Colonic mucosa (tissue), 4 donors: ENCODE measurements at regions not wholly inside any gene's neighbourhood (a gene's known extent, or its start where the extent isn't known, plus 50 kb on each side); places are given as distances from the start of the nearest gene placed in this dataset.

Source experiments
- DNase-seq: peaks from one replicate; pipeline ENCODE4 v3.0.0-alpha.2; 2020
- H3K27ac ChIP-seq: fragments of 200-600 bp; one replicate; pipeline ENCODE4 v1.8.0; 2021
- H3K27me3 ChIP-seq: fragments of 200-600 bp; one replicate; pipeline ENCODE4 v1.8.0; 2021
- H3K36me3 ChIP-seq: fragments of 200-600 bp; one replicate; pipeline ENCODE4 v1.8.0; 2021
- H3K4me1 ChIP-seq: fragments of 200-600 bp; one replicate; pipeline ENCODE4 v1.8.0; 2021; ENCODE audit warnings: mild to moderate bottlenecking
- H3K4me3 ChIP-seq: fragments of 200-600 bp; one replicate; pipeline ENCODE4 v1.8.0; 2021
- H3K9ac ChIP-seq, 2 donors: one replicate each; pipeline ENCODE4 v1.7.0; 2013; ENCODE audit warnings: control low read depth in 2 of 2, low read depth in 2 of 2, low read length in 2 of 2
- H3K9me3 ChIP-seq: fragments of 200-600 bp; one replicate; pipeline ENCODE4 v1.8.0; 2021
- intact Hi-C: fragments of 100-400 bp; cut with DNase I; formaldehyde crosslinking; loops from one replicate; pipeline ENCODE4 v1.14.1; 2022
- TF ChIP-seq, protein P1 (sequence below): fragments of 200-600 bp; IDR thresholded peaks from one replicate; pipeline ENCODE4 v1.8.0; 2022; ENCODE audit warnings: antibody characterized with exemption, mild to moderate bottlenecking
- donor health status: healthy.
- donor health status: DM: no; HTN: no; CAD: no.
- donor health status: DM: no; HTN: no; CAD: no.

DNA sequence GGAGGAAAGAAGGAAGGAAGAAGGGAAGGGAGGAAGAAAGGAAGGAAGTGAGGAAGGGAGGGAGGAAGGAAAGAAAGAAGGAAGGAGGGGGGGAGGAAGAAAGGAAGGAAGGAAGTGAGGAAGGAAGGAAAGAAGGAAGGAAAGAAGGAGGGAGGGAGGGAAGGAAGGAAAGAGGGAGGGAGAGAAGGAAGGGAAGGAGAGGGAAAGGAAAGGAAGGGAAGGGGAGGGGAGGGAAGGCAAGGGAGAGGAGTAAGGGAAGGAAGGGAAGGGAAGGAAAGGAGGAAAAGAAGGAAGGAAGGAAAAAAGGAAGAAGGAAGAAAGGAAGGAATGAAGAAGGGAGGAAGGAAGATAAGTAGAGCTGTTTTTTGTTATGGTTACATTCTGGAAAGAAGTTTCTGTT lies 141.2 kb downstream of the LRRC3B start:
- H3K4me1 ChIP-seq, result no peaks in the 10 kb centered on the region
- TF ChIP-seq, protein P1, sequence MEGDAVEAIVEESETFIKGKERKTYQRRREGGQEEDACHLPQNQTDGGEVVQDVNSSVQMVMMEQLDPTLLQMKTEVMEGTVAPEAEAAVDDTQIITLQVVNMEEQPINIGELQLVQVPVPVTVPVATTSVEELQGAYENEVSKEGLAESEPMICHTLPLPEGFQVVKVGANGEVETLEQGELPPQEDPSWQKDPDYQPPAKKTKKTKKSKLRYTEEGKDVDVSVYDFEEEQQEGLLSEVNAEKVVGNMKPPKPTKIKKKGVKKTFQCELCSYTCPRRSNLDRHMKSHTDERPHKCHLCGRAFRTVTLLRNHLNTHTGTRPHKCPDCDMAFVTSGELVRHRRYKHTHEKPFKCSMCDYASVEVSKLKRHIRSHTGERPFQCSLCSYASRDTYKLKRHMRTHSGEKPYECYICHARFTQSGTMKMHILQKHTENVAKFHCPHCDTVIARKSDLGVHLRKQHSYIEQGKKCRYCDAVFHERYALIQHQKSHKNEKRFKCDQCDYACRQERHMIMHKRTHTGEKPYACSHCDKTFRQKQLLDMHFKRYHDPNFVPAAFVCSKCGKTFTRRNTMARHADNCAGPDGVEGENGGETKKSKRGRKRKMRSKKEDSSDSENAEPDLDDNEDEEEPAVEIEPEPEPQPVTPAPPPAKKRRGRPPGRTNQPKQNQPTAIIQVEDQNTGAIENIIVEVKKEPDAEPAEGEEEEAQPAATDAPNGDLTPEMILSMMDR, result no peak
- H3K4me3 ChIP-seq, result no peak overlapping the region
- H3K9ac ChIP-seq, result no peak overlapping the region
- no peaks in the 10 kb centered on the region for H3K9me3 ChIP-seq
- DNase-seq, result no peak
- H3K27ac ChIP-seq, result no peak overlapping the region
- no peaks in the 10 kb centered on the region for H3K27me3 ChIP-seq
- H3K36me3 ChIP-seq, result no peaks in the 10 kb centered on the region
- intact Hi-C loops, result no loop called here

DNA sequence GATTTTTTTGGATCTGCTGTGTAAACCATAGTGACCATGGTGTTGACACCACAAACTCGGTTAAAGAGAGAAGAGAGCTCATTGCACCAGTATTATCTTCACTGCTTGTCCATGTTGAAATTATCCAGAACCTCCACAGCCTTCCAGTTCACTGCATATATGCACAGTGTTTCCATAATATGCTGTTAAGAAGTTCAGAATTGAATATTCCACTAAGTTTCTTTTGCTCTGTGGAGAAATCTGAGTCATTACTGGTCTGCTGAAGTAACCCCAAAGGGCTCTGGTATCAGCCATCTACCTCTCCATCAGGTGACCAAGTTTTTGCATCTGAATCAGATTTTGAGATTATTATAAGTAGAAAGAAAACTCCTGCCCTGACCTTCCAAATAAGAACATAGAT lies 143.5 kb downstream of the LRRC3B start:
- Histone ChIP-seq H3K4me1 (no peaks in the 10 kb centered on the region), H3K27ac (no peak overlapping the region)
- TF ChIP-seq, protein P1, result no peak

DNA sequence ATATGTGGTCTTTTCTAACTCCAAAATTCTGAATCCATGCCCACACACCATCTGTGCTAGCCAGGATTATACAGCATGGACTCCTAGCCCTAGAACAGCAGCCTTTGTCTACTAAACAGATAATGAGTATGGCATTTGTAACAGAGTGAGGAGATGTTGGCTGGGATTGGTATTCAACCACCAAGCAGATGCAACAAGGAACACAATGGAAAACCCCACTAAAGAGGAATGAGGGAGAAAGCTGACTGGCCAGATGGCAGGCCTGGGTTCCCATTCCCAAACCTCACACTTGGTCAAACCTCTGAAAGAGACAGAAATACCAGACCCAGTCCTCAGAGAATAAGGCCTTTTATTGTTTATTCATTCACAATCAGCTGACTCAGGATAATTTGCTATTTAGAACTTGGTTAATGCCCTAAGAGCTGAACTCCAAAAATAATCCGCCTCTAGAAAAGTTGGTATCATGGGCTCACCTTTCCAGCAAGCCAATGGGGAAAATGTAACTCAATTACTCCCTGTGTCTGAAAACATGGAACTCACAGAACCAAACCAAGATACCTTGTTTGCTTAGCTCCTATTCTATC lies 145.6 kb downstream of the LRRC3B start:
- intact Hi-C loops, result no loop called here
- Histone ChIP-seq H3K4me3 (no peak overlapping the region), H3K9ac (no peak overlapping the region), H3K27ac (no peak overlapping the region), H3K36me3 (no peaks in the 10 kb centered on the region), H3K27me3 (no peaks in the 10 kb centered on the region), H3K4me1 (no peaks in the 10 kb centered on the region), H3K9me3 (no peaks in the 10 kb centered on the region)
- TF ChIP-seq, protein P1, result no peak
- no peak for DNase-seq

More for the DNA sequence above, 143.5 kb downstream of the LRRC3B start:
- intact Hi-C loops, result no loop called here
- H3K9ac ChIP-seq, result no peak overlapping the region
- H3K9me3 ChIP-seq, result no peaks in the 10 kb centered on the region
- no peaks in the 10 kb centered on the region for H3K27me3 ChIP-seq
- H3K36me3 ChIP-seq, result no peaks in the 10 kb centered on the region
- DNase-seq, result no peak
- no peak overlapping the region for H3K4me3 ChIP-seq

DNA sequence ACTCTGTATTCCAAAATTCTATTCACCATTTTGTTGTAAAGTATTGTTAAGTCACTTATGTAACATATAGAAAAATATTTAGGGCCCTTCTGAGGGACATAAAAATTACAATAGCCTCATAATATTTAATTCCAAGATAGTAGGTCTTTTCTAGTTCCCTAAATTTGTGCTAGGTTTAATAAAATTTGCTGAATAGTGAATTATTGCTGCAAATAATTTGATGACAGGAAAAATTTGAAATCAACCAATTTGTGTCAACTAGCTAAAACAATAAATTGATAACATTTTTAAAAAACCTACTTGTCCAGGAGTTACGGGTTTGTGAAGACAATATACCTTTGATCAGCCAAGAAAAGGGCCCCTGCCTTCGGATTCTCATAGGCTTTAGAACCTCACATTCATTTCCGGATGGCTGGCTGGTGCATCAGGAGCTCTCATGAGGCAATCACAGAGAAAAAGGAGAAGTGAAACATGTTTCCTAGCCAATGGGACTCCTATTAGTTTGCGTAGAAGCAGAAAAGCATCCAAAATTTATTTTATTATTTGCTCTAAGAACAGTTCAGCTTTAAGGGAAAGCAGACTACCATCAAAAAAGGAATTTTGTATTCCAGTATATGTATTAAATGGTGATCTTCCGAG lies 177.2 kb downstream of the LRRC3B start:
- DNase-seq, result no peak
- H3K27ac ChIP-seq, result no peak overlapping the region
- H3K9me3 ChIP-seq, result no peaks in the 10 kb centered on the region
- TF ChIP-seq, protein P1, result no peak
- H3K27me3 ChIP-seq, result no peaks in the 10 kb centered on the region
- H3K4me3 ChIP-seq, result no peak overlapping the region
- intact Hi-C loops, result no loop called here
- H3K4me1 ChIP-seq, result no peaks in the 10 kb centered on the region
- no peaks in the 10 kb centered on the region for H3K36me3 ChIP-seq
- H3K9ac ChIP-seq, result no peak overlapping the region

DNA sequence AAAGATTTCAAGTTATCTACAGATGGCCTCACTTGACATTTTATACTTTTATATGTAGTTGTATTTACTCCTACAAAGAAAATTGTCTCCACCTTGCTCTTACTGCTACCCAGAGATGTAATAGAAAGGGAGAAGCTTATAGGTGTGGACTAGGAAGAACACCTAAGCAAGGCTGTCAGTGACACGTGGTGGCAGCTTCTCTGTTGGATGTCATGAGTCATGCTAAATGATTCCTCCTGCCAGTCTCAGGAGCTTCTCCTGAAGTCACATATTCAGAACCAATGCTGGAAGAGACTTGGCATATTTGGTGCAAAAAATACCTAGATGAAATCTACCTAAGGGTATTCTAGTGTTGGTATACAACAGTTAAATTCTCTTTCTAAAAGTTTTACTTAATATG lies 184.7 kb downstream of the LRRC3B start:
- no peak overlapping the region for H3K9ac ChIP-seq
- no peaks in the 10 kb centered on the region for H3K36me3 ChIP-seq
- TF ChIP-seq, protein P1, result no peak
- no peak overlapping the region for H3K4me3 ChIP-seq
- H3K27me3 ChIP-seq, result no peaks in the 10 kb centered on the region
- intact Hi-C loops, result no loop called here
- H3K27ac ChIP-seq, result no peak overlapping the region
- no peak for DNase-seq
- no peaks in the 10 kb centered on the region for H3K4me1 ChIP-seq
- no peaks in the 10 kb centered on the region for H3K9me3 ChIP-seq
